ENCODE measurements at regions not wholly inside any gene's neighbourhood (a gene's known extent, or its start where the extent isn't known, plus 50 kb on each side); places are given as distances from the start of the nearest gene placed in this dataset.

DNA sequence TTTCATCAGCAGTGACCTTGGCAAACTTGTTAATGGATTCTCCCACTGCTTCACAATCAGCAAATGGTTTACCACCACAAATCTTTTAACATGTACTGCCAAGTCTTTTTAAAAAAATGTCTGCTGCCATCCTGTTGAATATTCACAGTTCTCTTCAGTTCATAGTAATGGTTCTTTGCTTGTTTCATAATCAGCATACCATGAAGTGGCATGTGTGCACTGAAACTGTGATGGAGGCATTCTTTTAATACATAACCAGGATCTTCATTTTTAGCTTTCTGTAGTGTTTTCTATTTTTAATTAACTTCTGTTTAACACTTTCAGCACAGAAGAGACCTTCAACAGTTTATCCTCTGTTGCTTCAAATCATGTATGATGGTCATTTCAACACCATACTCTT lies 230.1 kb upstream of the ARSJ start:
- no peaks in the 10 kb centered on the region for H3K27me3 ChIP-seq
- intact Hi-C loops (cut with DNase I): loop anchor here (2.0 kb wide), 1 partner anchor 169 kb away; no protein-coding TSS in a partner anchor

DNA sequence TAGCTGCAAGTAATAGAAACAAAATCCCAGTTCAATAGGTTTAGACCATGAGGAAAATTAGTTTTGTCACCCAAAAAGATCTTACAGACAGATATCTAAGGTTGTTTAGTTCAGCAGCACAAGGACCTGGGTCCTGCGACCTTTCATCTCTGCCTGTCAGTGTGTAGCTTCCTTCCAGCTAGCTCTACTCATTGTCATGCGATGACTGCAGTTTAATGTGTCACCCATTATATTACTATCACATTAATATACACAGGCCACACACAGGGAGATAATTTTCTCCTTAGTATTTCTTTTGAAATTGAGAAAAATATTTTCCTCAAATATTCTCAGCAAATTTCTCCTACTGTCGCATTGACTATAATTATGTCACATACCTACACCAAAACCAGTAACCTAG lies 232.1 kb upstream of the ARSJ start:
- Histone ChIP-seq H3K9me3 (no peaks in the 10 kb centered on the region), H3K4me3 (no peak overlapping the region), H3K27me3 (no peaks in the 10 kb centered on the region), H3K36me3 (no peaks in the 10 kb centered on the region), H3K4me1 (no peaks in the 10 kb centered on the region), H3K27ac (no peak overlapping the region)
- intact Hi-C loops (cut with DNase I): no loop called here
- DNase-seq (ENCODE audit: low spot score in 2 of 2): no peak
- TF ChIP-seq, protein P1, sequence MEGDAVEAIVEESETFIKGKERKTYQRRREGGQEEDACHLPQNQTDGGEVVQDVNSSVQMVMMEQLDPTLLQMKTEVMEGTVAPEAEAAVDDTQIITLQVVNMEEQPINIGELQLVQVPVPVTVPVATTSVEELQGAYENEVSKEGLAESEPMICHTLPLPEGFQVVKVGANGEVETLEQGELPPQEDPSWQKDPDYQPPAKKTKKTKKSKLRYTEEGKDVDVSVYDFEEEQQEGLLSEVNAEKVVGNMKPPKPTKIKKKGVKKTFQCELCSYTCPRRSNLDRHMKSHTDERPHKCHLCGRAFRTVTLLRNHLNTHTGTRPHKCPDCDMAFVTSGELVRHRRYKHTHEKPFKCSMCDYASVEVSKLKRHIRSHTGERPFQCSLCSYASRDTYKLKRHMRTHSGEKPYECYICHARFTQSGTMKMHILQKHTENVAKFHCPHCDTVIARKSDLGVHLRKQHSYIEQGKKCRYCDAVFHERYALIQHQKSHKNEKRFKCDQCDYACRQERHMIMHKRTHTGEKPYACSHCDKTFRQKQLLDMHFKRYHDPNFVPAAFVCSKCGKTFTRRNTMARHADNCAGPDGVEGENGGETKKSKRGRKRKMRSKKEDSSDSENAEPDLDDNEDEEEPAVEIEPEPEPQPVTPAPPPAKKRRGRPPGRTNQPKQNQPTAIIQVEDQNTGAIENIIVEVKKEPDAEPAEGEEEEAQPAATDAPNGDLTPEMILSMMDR (IDR thresholded peaks at IDR 0.05): no peak

More for the DNA sequence above, 230.1 kb upstream of the ARSJ start:
- Histone ChIP-seq H3K9me3 (no peaks in the 10 kb centered on the region), H3K36me3 (no peaks in the 10 kb centered on the region), H3K4me3 (no peak overlapping the region), H3K4me1 (no peaks in the 10 kb centered on the region), H3K27ac (no peak overlapping the region)
- TF ChIP-seq, protein P1 (IDR thresholded peaks at IDR 0.05): no peak
- DNase-seq (ENCODE audit: low spot score in 2 of 2): no peak

DNA sequence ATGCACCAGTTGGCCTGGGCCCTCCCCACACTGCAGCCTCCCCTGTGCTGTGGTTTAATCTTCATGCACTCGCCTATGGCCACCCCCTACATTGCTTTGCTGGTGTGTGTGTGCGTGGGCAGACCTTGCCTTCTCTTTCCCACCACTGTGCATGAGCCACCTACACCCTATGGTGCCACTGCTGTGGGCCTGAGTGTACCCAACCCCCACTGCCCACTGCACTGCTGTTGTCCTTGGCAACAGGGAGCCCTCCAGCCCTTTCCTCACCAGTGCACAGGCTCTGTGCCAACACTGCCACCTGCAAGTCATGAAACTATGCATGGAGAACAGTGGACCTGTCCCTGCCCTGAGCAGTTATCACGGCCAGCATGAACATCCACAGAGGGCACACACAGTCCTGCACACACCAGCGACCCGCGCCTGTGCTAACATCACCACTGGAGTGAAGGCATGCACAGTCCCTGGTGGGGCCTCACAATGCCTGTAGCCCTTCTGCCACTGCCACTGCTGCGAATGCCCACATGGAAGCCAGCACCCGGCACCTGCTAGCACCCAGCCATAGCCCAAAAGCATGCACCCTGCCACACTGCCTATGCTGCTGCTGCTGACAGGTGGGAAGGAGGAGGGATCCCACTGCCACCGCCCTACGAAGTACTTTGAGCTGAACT lies 237.8 kb upstream of the ARSJ start:
- no peaks in the 10 kb centered on the region for H3K36me3 ChIP-seq
- intact Hi-C loops (cut with DNase I): loop anchor here (5.0 kb wide), 1 partner anchor 95 kb away; no protein-coding TSS in a partner anchor
- no peaks in the 10 kb centered on the region for H3K9me3 ChIP-seq
- H3K4me3 ChIP-seq: no peak overlapping the region
- no peaks in the 10 kb centered on the region for H3K4me1 ChIP-seq
- no peaks in the 10 kb centered on the region for H3K27me3 ChIP-seq
- TF ChIP-seq, protein P1 (IDR thresholded peaks at IDR 0.05): no peak
- H3K27ac ChIP-seq: no peak overlapping the region
- DNase-seq (ENCODE audit: low spot score in 2 of 2): no peak

DNA sequence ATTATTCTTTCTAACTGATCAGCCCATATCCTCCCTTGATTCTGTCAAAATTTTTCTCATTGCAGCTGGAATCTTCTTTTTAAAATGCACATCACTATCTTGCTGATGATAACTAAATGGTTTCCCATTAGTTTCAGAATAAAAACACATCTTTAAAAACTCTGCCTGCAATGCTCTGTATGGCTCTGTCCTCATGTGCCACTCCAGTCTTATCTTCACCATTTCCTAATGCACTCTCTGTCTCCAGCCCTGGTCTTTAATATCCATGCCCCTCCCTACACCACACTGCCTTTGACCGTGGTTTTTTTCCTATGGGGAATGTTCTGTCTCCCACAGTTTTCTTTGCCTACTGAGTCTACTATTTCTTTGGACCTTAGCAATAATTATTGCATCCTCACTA lies 244.1 kb upstream of the ARSJ start:
- H3K27me3 ChIP-seq: no peaks in the 10 kb centered on the region
- no peaks in the 10 kb centered on the region for H3K36me3 ChIP-seq
- no peaks in the 10 kb centered on the region for H3K4me1 ChIP-seq
- TF ChIP-seq, protein P1 (IDR thresholded peaks at IDR 0.05): no peak
- H3K4me3 ChIP-seq: no peak overlapping the region
- no peak overlapping the region for H3K27ac ChIP-seq
- DNase-seq (ENCODE audit: low spot score in 2 of 2): no peak
- intact Hi-C loops (cut with DNase I): no loop called here
- no peaks in the 10 kb centered on the region for H3K9me3 ChIP-seq

DNA sequence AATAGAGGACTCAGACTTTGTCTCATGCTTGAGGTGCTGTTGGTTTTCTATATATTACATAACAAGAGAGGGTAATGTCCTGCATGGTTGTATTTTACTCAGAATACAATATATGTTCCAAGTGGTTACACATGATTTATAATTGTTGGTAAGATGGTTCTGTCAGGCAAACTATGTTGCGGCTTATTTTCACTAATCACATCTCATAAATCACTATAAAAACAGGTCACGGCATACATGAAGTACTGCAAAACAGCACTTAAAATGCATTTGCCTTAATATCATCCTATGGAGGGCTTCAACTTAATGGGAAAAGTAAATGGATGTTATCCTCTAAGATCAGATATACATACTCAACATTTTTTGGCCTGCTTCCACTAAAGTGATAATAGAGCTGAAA lies 246.0 kb upstream of the ARSJ start:
- intact Hi-C loops (cut with DNase I): no loop called here
- H3K27me3 ChIP-seq: no peaks in the 10 kb centered on the region
- DNase-seq (ENCODE audit: low spot score in 2 of 2): no peak

More for the DNA sequence above, 246.0 kb upstream of the ARSJ start:
- no peaks in the 10 kb centered on the region for H3K4me1 ChIP-seq
- H3K4me3 ChIP-seq: no peak overlapping the region
- H3K27ac ChIP-seq: no peak overlapping the region
- no peaks in the 10 kb centered on the region for H3K9me3 ChIP-seq
- TF ChIP-seq, protein P1 (IDR thresholded peaks at IDR 0.05): no peak
- no peaks in the 10 kb centered on the region for H3K36me3 ChIP-seq

All from ascending aorta (tissue), 2 donors.